Astrocyte (in vitro differentiated cells and primary cell): ENCODE measurements at regions not wholly inside any gene's neighbourhood (a gene's known extent, or its start where the extent isn't known, plus 50 kb on each side); places are given as distances from the start of the nearest gene placed in this dataset.
"Not testable (repeated sequence)": the region's sequence is repeated elsewhere in the genome, so short reads cannot be mapped to it uniquely, and the experiment has no call there.

Source experiments
- DNase-seq: peaks from one replicate; pipeline ENCODE4 v3.0.0-alpha.2; 2010; ENCODE audit warnings: low read depth
- FAIRE-seq: peaks from 2 replicates; lab custom pipeline; 2011; peaks lifted over from hg19 to GRCh38; lab: Jason Lieb, UNC
- H2AFZ ChIP-seq: 2 replicates; pipeline ENCODE4 v1.6.0; 2012; ENCODE audit warnings: low read depth, low read length, inconsistent platforms
- H3K27ac ChIP-seq: 2 replicates; pipeline ENCODE4 v1.5.1; 2011; ENCODE audit warnings: low read depth, low read length, inconsistent platforms
- H3K27me3 ChIP-seq: 2 replicates; pipeline ENCODE4 v1.6.0; 2011; ENCODE audit warnings: low read length, inconsistent platforms; ENCODE audit not compliant: insufficient read depth
- H3K36me3 ChIP-seq: 2 replicates; pipeline ENCODE4 v1.5.1; 2011; ENCODE audit warnings: low read length, inconsistent platforms; ENCODE audit not compliant: insufficient read depth
- H3K4me1 ChIP-seq: 2 replicates; pipeline ENCODE4 v1.5.1; 2011; ENCODE audit warnings: low read length, inconsistent platforms; ENCODE audit not compliant: insufficient read depth
- H3K4me2 ChIP-seq: 2 replicates; pipeline ENCODE4 v1.6.0; 2012; ENCODE audit warnings: low read length, inconsistent platforms
- H3K4me3 ChIP-seq: 2 replicates; pipeline ENCODE4 v1.5.1; 2011; ENCODE audit warnings: low read depth, mild to moderate bottlenecking, low read length, inconsistent platforms; ENCODE audit not compliant: insufficient read depth
- H3K79me2 ChIP-seq: 2 replicates; pipeline ENCODE4 v1.6.0; 2012; ENCODE audit warnings: mild to moderate bottlenecking, low read length, inconsistent platforms; ENCODE audit not compliant: insufficient read depth
- H3K9ac ChIP-seq: 2 replicates; pipeline ENCODE4 v1.6.0; 2012; ENCODE audit warnings: mild to moderate bottlenecking, low read length, inconsistent platforms
- H3K9me3 ChIP-seq: 2 replicates; pipeline ENCODE4 v1.5.1; 2012; ENCODE audit warnings: low read depth, mild to moderate bottlenecking, low read length, inconsistent platforms; ENCODE audit not compliant: insufficient read depth
- H4K20me1 ChIP-seq: 2 replicates; pipeline ENCODE4 v1.6.0; 2012; ENCODE audit warnings: low read length, inconsistent platforms; ENCODE audit not compliant: insufficient read depth
- H3K27ac Mint-ChIP-seq: one replicate; pipeline ENCODE4 v1.8.0; 2021; ENCODE audit warnings: mild to moderate bottlenecking, mixed read lengths; ENCODE audit not compliant: unreplicated experiment
- H3K27me3 Mint-ChIP-seq: one replicate; pipeline ENCODE4 v1.8.0; 2021; ENCODE audit warnings: low read depth, mixed read lengths; ENCODE audit not compliant: unreplicated experiment
- H3K36me3 Mint-ChIP-seq: one replicate; pipeline ENCODE4 v1.8.0; 2021; ENCODE audit warnings: low read depth, mixed read lengths; ENCODE audit not compliant: unreplicated experiment
- H3K4me1 Mint-ChIP-seq: one replicate; pipeline ENCODE4 v1.8.0; 2021; ENCODE audit warnings: low read depth, mixed read lengths; ENCODE audit not compliant: unreplicated experiment
- H3K4me3 Mint-ChIP-seq: one replicate; pipeline ENCODE4 v1.8.0; 2021; ENCODE audit warnings: mild to moderate bottlenecking, moderate library complexity, mixed read lengths; ENCODE audit not compliant: unreplicated experiment
- H3K9me3 Mint-ChIP-seq: one replicate; pipeline ENCODE4 v1.8.0; 2021; ENCODE audit warnings: mild to moderate bottlenecking, mixed read lengths; ENCODE audit not compliant: unreplicated experiment
- EZH2 ChIP-seq: IDR thresholded peaks from 2 replicates; pipeline ENCODE4 v1.6.1; 2012; ENCODE audit warnings: mild to moderate bottlenecking, low read length, inconsistent platforms; ENCODE audit not compliant: insufficient read depth
- TF ChIP-seq, protein P1 (sequence below): IDR thresholded peaks from 2 replicates; pipeline ENCODE4 v1.5.1; 2011; ENCODE audit warnings: low read depth, mild to moderate bottlenecking, inconsistent platforms, low read length, moderate library complexity; ENCODE audit not compliant: insufficient read depth

DNA sequence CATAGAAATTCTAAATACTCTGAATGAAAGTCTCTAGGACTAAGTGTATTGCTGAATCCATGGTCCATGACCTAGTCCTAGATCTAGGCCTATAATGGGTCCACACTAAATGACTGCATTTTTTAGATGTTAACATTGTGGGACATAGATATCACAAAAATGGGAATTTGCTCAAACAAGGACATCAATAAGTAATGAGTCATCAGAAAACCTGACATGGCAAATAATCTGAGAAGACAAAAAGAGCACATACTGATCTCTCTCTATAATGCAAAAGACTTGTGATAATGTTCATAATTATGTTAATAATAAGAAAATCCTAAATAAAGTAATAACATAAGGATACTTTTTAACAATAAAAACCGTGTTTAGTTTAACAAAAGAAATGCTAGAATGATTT lies 1168.4 kb downstream of the FSCB start:
- Mint-ChIP-seq H3K4me3 (no peak overlapping the region), H3K36me3 (no peaks in the 10 kb centered on the region), H3K27me3 (no peaks in the 10 kb centered on the region), H3K9me3 (no peaks in the 10 kb centered on the region), H3K27ac (no peak overlapping the region), H3K4me1 (no peaks in the 10 kb centered on the region)
- Histone ChIP-seq H2AFZ (no peak overlapping the region), H3K9me3 (peaks cover 6% of the 10 kb centered on the region), H3K9ac (no peak overlapping the region), H3K27me3 (no peaks in the 10 kb centered on the region), H4K20me1 (no peaks in the 10 kb centered on the region), H3K36me3 (no peaks in the 10 kb centered on the region), H3K4me3 (no peak overlapping the region), H3K27ac (no peak overlapping the region), H3K4me2 (no peak overlapping the region), H3K4me1 (no peaks in the 10 kb centered on the region), H3K79me2 (no peaks in the 10 kb centered on the region)
- no peak for FAIRE-seq
- TF ChIP-seq, protein P1, sequence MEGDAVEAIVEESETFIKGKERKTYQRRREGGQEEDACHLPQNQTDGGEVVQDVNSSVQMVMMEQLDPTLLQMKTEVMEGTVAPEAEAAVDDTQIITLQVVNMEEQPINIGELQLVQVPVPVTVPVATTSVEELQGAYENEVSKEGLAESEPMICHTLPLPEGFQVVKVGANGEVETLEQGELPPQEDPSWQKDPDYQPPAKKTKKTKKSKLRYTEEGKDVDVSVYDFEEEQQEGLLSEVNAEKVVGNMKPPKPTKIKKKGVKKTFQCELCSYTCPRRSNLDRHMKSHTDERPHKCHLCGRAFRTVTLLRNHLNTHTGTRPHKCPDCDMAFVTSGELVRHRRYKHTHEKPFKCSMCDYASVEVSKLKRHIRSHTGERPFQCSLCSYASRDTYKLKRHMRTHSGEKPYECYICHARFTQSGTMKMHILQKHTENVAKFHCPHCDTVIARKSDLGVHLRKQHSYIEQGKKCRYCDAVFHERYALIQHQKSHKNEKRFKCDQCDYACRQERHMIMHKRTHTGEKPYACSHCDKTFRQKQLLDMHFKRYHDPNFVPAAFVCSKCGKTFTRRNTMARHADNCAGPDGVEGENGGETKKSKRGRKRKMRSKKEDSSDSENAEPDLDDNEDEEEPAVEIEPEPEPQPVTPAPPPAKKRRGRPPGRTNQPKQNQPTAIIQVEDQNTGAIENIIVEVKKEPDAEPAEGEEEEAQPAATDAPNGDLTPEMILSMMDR: no peak
- no peak for TF ChIP-seq EZH2
- DNase-seq: no peak

DNA sequence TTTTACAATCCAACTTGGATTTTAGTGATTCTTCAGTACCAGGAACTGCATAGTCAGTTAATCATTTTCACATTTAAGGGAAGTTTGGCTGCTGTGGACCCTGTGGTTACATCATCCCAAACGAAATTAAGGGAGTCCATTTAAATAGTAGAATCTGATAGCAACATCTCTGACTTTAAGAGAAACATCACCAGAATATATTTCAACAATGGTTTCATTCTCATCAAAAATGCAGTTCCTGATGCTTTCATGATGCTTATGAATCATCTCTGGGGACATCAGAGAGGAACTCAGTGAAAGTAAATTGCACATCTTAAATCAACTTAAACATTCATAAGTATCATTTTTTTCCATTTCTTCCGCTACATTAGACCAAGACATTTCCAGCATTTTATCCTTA lies 1170.7 kb downstream of the FSCB start:
- Histone ChIP-seq H2AFZ (no peak overlapping the region), H3K79me2 (no peaks in the 10 kb centered on the region), H4K20me1 (no peaks in the 10 kb centered on the region), H3K4me2 (no peak overlapping the region), H3K4me3 (no peak overlapping the region), H3K9me3 (peaks cover 2% of the 10 kb centered on the region), H3K4me1 (no peaks in the 10 kb centered on the region), H3K27ac (no peak overlapping the region), H3K9ac (no peak overlapping the region), H3K36me3 (no peaks in the 10 kb centered on the region), H3K27me3 (no peaks in the 10 kb centered on the region)
- no peak for TF ChIP-seq EZH2
- TF ChIP-seq, protein P1: no peak
- Mint-ChIP-seq H3K4me3 (no peak overlapping the region), H3K27ac (no peak overlapping the region), H3K27me3 (no peaks in the 10 kb centered on the region), H3K36me3 (no peaks in the 10 kb centered on the region), H3K9me3 (no peaks in the 10 kb centered on the region), H3K4me1 (no peaks in the 10 kb centered on the region)
- DNase-seq (no peak), FAIRE-seq (no peak)

DNA sequence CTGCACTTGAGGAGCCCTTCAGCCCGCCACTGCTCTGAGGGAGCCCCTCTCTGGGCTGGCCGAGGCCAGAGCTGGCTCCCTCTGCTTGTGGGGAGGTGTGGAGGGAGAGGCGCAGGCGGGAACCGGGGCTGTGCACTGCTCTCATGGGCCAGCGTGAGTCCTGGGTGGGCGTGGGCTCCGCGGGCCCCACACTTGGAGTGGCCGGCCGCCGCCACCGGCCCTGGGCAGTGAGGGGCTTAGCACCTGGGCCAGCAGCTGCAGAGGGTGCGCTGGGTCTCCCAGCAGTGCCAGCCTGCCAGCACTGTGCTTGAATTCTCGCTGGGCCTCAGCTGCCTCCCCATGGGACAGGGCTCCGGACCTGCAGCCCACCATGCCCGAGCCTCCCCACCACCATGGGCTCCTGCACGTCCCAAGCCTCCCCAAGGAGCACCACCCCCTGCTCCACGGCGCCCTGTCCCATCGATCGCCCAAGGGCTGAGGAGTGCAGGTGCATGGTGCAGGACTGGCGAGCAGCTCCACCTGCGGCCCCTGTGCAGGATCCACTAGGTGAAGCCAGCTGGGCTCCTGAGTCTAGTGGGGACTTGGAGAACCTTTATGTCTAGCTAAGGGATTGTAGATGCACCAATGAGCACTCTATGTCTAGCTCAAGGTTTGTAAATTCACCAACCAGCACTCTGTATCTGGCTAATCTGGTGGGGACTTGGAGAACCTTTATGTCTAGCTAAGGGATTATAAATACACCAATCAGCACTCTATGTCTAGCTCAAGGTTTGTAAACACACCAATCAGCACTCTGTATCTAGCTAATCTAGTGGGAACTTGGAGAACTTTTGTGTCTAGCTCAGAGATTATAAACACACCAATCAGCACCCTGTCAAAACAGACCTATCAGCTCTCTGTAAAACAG lies 1180.3 kb downstream of the FSCB start:
- H3K9ac ChIP-seq, FAIRE-seq, H3K4me3 Mint-ChIP-seq, H3K27ac ChIP-seq, H3K36me3 Mint-ChIP-seq, H3K79me2 ChIP-seq, H3K4me1 ChIP-seq, H3K4me2 ChIP-seq, H3K27me3 Mint-ChIP-seq, DNase-seq, H3K4me1 Mint-ChIP-seq, H3K9me3 Mint-ChIP-seq, H2AFZ ChIP-seq, H3K36me3 ChIP-seq, H4K20me1 ChIP-seq, H3K9me3 ChIP-seq, H3K4me3 ChIP-seq, H3K27me3 ChIP-seq, H3K27ac Mint-ChIP-seq: not testable (repeated sequence)
